NCI-H748 (cell line): ENCODE measurements at regions not wholly inside any gene's neighbourhood (a gene's known extent, or its start where the extent isn't known, plus 50 kb on each side); places are given as distances from the start of the nearest gene placed in this dataset.
"Not testable (repeated sequence)": the region's sequence is repeated elsewhere in the genome, so short reads cannot be mapped to it uniquely, and the experiment has no call there.

Source experiments
- DNase-seq: peaks from one replicate; lab custom pipeline; 2025; ENCODE audit not compliant: unreplicated experiment; lab: John Stamatoyannopoulos, UW

DNA sequence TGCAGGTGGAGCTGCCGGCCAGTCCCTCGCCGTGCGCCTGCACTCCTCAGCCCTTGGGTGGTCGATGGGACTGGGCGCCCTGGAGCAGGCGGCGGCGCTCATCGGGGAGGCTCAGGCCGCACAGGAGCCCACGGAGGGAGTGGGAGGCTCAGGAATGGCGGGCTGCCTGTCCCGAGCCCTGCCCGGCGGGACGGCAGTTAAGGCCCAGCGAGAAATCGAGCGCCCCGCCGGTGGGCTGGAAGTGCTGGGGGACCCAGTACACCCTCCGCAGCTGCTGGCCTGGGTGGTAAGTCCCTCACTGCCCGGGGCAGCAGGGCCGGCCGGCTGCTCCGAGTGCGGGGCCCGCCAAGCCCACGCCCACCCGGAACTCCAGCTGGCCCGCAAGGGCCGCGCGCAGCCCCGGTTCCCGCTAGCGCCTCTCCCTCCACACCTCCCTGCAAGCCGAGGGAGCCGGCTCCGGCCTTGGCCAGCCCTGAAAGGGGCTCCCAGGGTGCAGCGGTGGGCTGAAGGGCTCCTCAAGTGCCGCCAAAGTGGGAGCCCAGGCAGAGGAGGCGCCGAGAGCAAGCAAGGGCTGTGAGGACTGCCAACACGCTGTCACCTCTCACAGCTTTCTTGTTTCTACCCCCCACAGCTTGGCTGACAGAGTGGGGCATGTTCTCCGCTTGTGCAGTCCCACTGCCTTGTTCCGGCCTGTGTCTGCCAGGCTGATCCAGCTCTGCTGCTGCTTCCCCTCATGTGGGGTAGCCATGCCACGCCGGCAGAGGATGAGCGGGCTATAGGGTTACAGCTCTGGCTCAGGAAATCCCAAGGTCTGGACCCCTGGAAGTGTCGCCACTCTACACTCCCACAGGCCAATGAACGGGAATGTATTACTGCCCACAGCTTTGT lies 886.7 kb downstream of the FAT4 start:
- not testable (repeated sequence) for DNase-seq

GRCh38 chr4:126202226-126202625 lies 887.5 kb downstream of the FAT4 start:
- DNase-seq = no peak

- no peak for DNase-seq
Observed at GRCh38 chr4:126207910-126208309, 893.2 kb downstream of the FAT4 start.

- no peak for DNase-seq
Observed at GRCh38 chr4:126209147-126209546, 894.4 kb downstream of the FAT4 start.

DNA sequence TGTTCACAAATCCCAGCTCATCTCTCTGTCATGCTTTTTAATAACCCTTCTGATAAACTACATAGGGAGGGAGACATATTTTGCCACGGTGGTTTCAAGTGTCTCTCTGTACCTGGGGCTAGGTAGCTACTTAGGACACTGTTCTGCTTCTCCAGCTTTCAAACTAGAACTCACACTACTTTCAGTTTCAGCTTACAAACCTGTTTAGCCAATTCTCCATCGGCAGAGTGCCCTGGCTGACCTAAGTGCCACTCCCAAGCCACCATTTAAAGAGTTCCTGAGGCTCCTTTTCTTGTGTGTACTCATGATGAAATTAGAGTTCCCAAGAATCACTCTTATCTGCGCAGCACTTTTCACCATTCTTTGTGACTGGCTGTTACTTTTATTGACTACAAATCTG lies 899.2 kb downstream of the FAT4 start:
- DNase-seq = no peak

GRCh38 chr4:126215759-126216158 lies 901.0 kb downstream of the FAT4 start:
- DNase-seq = no peak

GRCh38 chr4:126216611-126217010 lies 901.9 kb downstream of the FAT4 start:
- no peak for DNase-seq

- no peak for DNase-seq
Observed at GRCh38 chr4:126221282-126221681, 906.5 kb downstream of the FAT4 start.

DNA sequence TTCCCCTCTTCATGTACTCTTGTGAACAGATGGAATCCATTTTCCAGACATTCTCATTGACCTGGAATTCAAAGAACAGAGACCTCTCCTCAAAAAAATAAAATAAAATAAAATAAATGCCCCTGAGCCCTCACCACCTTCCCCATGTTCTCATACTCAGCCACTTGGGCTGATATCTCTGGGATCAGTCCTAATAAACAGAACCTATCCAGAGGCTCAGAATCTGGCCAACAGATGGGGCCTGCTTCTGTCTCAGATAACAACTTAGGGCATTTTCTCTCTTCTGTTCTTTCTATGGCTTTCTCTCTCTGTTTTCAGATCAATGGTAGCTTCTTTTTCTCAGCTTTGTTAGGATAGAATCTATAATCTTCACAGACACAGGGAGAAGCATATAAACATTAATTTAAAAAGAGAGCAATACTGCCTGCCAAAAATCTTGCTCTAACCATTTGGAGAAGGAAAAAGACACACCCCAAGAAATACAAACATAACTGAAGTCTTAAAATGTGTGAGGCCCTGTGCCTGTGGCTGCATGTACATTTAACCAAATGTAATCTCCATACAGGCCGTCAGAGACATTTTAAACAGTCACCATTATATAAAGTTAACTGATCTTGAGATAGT lies 907.1 kb downstream of the FAT4 start:
- no peak for DNase-seq

GRCh38 chr4:126223784-126224407 lies 909.1 kb downstream of the FAT4 start:
- no peak for DNase-seq

GRCh38 chr4:126227428-126227827 lies 912.7 kb downstream of the FAT4 start:
- DNase-seq = no peak

- DNase-seq = no peak
Observed at GRCh38 chr4:126230269-126230668, 915.5 kb downstream of the FAT4 start.

DNA sequence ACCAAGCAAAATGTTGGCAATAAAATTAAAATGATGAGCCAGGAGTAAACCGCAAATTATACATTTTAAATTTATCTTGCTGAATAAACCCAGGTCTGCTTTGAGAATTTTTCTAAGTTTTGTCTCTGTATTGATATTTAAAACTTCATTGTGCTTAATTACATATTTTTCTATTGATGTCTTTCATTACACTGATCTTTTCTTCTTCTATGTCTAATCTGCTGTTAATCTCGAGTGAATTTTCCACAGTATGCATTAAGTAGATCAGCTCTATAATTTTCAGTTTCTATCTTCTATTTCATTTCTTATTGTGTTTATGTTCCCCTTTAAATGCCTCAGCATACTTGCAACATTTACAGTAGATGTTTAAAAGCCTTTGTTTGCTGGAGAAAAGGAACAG lies 918.7 kb downstream of the FAT4 start:
- no peak for DNase-seq

- DNase-seq = no peak
Observed at GRCh38 chr4:126238013-126238412, 923.3 kb downstream of the FAT4 start.

DNA sequence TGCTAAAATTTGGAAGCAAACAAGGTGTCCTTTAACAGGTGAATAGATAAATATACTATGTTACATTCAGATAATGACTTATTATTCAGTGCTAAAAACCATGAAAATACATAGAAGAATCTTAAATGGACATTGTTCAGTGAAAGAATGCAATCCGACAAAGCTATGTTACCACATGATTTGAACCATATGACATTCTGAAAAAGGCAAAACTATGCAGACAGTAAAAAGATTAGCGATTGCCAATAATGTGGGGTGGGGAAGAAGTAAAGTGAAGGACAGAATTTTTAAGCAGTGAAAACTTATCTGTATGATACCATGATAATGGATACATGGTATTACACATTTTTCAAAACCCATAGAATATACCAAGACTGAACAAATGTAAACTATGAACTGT lies 926.9 kb downstream of the FAT4 start:
- no peak for DNase-seq

DNA sequence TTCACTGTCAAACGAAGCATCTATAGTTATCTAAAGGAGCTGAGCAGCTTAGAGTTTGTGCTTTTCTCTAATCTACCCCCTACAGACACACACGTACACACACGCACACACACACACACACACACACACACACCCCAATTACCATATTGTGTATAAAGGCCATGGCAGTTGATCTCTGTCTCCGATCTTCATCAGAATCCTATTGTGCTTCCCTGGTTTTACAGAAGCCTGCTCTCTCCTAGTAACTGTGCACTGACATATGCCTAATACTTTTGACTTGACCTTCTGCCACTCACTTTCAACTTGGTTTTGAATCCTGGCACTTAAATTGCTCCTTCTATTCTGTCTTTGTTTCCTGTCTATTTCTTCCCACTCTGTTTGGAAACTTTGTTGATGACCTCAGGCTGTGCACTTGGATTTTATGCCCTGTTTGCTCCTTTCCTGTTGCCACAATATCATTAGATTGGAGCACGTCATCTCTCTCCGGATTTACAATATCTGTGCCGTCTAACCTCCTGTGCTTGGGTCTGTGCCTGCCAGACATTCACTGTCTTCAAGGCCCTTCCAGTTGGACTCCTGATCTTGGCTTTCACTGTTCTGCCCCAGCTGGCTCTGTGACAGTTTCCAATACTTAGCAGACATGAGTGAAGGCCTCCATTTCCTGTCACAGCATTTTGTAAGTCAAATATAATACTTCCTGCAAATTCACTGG lies 928.1 kb downstream of the FAT4 start:
- DNase-seq = no peak

DNA sequence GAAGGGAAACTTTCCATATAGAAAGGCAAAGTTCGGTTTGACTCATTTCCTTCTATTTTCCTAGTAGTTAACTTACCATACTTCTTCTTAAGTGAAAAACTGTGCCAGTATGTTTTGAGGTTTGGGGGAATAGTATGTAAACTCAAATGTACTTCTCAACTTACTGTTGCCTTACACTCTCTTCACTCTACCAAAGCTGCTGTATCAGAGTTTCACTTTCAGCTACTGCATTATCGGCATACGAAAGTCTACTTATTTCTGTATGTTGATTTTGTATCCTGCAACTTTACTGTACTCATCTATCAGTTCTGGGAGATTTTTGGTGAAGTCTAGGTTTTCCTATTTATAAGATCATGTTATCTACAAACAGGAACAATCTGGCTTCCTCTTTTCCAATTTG lies 932.7 kb downstream of the FAT4 start:
- no peak for DNase-seq

DNA sequence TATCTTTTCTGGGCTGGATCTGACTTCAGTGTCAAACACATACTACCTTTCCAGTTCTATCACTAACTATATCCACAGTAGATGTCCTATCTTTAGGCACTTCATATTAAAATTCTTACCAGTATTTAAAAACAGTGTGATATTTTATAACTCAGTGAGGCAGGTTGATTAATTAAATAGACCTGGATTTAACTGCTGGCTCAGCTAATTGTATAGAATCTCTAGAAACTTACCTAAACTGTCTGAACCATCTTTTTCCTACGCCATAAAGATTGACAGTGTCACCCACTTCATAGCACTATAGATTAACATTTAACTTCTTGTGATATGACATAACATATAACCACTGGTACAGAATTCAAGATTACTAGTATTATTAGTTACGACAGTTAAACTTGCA lies 935.3 kb downstream of the FAT4 start:
- DNase-seq = no peak

DNA sequence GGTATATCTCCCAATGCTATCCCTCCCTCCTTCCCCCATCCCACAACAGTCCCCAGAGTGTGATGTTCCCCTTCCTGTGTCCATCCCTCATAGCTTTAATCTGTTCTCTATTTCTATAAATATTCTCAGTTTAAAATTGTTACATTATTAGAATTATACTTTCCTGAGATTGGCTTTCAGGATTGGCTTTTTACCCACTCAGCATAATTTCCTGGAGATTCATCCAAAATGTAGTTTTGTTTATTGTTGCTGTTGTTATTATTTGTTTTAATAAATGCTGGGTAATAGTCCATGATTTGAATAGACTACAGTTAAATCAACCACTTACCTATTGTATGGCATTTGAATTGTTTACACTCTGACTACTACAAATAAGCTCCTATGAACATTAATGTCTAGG lies 936.4 kb downstream of the FAT4 start:
- DNase-seq = no peak

- no peak for DNase-seq
Observed at GRCh38 chr4:126262665-126263064, 947.9 kb downstream of the FAT4 start.

DNA sequence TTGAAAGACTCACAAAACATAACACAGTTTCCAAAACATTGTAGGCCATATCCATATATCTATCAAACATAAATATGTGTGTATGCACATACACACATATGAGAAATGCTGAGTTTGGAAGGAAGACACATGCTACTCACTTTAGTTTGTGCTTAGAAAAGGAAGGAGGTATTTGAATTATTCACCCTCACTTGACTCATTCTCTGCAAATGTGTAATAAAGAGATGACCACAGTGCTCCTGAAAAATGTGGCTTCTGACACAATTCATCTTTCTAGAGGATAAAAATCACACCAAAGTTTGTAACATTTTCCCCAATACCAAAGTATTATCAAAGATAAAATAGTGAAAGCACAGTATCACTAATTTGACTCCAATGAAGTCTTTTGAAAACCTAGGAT lies 950.1 kb downstream of the FAT4 start:
- DNase-seq = no peak

GRCh38 chr4:126265888-126266287 lies 951.1 kb downstream of the FAT4 start:
- DNase-seq = no peak
